Skeletal muscle tissue (tissue), 3 donors: ENCODE measurements at regions not wholly inside any gene's neighbourhood (a gene's known extent, or its start where the extent isn't known, plus 50 kb on each side); places are given as distances from the start of the nearest gene placed in this dataset.

Experiments used
- H3K27ac ChIP-seq: one replicate; pipeline ENCODE4 v1.7.0; 2013; ENCODE audit warnings: mild to moderate bottlenecking, low read depth, low read length, inconsistent platforms
- H3K27me3 ChIP-seq, 3 donors: one replicate each; pipeline ENCODE4 v1.7.0; 2013; ENCODE audit warnings: low read length in 3 of 3; ENCODE audit not compliant: control insufficient read depth in 3 of 3, insufficient read depth in 3 of 3
- H3K36me3 ChIP-seq, 3 donors: one replicate each; pipeline ENCODE4 v1.7.0; 2013; ENCODE audit warnings: low read length in 3 of 3; ENCODE audit not compliant: control insufficient read depth in 3 of 3, insufficient read depth in 3 of 3
- H3K4me1 ChIP-seq, 3 donors: one replicate each; pipeline ENCODE4 v1.7.0; 2013; ENCODE audit warnings: low read length in 3 of 3, mild to moderate bottlenecking in 3 of 3; ENCODE audit not compliant: control insufficient read depth in 3 of 3, insufficient read depth in 3 of 3
- H3K4me3 ChIP-seq, 3 donors: one replicate each; pipeline ENCODE4 v1.7.0; 2013; ENCODE audit warnings: low read length in 3 of 3
- H3K9ac ChIP-seq, 3 donors: one replicate each; pipeline ENCODE4 v1.7.0; 2013; ENCODE audit warnings: low read length in 3 of 3, mild to moderate bottlenecking in 3 of 3, moderate library complexity in 2 of 3, low read depth in 1 of 3
- H3K9me3 ChIP-seq, 3 donors: one replicate each; pipeline ENCODE4 v1.7.0; 2013; ENCODE audit warnings: low read length in 3 of 3; ENCODE audit not compliant: control insufficient read depth in 3 of 3
- donor health status: Osteomylitis.

- H3K4me3 ChIP-seq: no peak overlapping the region
- H3K27me3 ChIP-seq: peaks cover 0 to 10% (median 7%) of the 10 kb centered on the region in 3 donors
- no peaks in the 10 kb centered on the region for H3K9me3 ChIP-seq
- H3K9ac ChIP-seq: no peak overlapping the region
- no peak overlapping the region for H3K27ac ChIP-seq
- H3K36me3 ChIP-seq: no peaks in the 10 kb centered on the region
- peaks cover 0 to 6% (median 3%) of the 10 kb centered on the region in 3 donors for H3K4me1 ChIP-seq
Observed at GRCh38 chr7:26511866-26512265, 220.2 kb downstream of the SNX10 start.

GRCh38 chr7:26512737-26513136, 221.1 kb downstream of the SNX10 start:
- Histone ChIP-seq H3K4me1 (peaks cover 0 to 6% (median 3%) of the 10 kb centered on the region in 3 donors), H3K9ac (no peak overlapping the region), H3K27me3 (peaks cover 0 to 8% (median 6%) of the 10 kb centered on the region in 3 donors), H3K4me3 (no peak overlapping the region), H3K27ac (no peak overlapping the region), H3K36me3 (no peaks in the 10 kb centered on the region), H3K9me3 (no peaks in the 10 kb centered on the region)

GRCh38 chr7:26513948-26514347, 222.3 kb downstream of the SNX10 start:
- Histone ChIP-seq H3K9ac (no peak overlapping the region), H3K27me3 (peaks cover 0 to 11% (median 10%) of the 10 kb centered on the region in 3 donors), H3K9me3 (no peaks in the 10 kb centered on the region), H3K4me3 (no peak overlapping the region), H3K27ac (no peak overlapping the region), H3K4me1 (peaks cover 0 to 6% (median 3%) of the 10 kb centered on the region in 3 donors), H3K36me3 (no peaks in the 10 kb centered on the region)

- Histone ChIP-seq H3K4me3 (no peak overlapping the region), H3K9ac (no peak overlapping the region), H3K9me3 (no peaks in the 10 kb centered on the region), H3K27me3 (peaks cover 0 to 11% (median 10%) of the 10 kb centered on the region in 3 donors), H3K27ac (no peak overlapping the region), H3K36me3 (no peaks in the 10 kb centered on the region), H3K4me1 (peaks cover 0 to 6% (median 3%) of the 10 kb centered on the region in 3 donors)
Observed at GRCh38 chr7:26514633-26515032, 223.0 kb downstream of the SNX10 start.

GRCh38 chr7:26515314-26515842, 223.7 kb downstream of the SNX10 start:
- Histone ChIP-seq H3K9me3 (no peaks in the 10 kb centered on the region), H3K4me3 (no peak overlapping the region), H3K9ac (no peak overlapping the region), H3K27ac (no peak overlapping the region), H3K27me3 (peaks cover 0 to 11% (median 10%) of the 10 kb centered on the region in 3 donors), H3K36me3 (no peaks in the 10 kb centered on the region), H3K4me1 (peaks cover 0 to 6% (median 3%) of the 10 kb centered on the region in 3 donors)

- no peak overlapping the region for H3K9ac ChIP-seq
- H3K36me3 ChIP-seq: no peaks in the 10 kb centered on the region
- peaks cover 0 to 9% (median 6%) of the 10 kb centered on the region in 3 donors for H3K27me3 ChIP-seq
- no peak overlapping the region for H3K27ac ChIP-seq
- H3K9me3 ChIP-seq: no peaks in the 10 kb centered on the region
- peaks cover 0 to 1% (median under 1%) of the 10 kb centered on the region in 3 donors for H3K4me1 ChIP-seq
- no peak overlapping the region for H3K4me3 ChIP-seq
Observed at GRCh38 chr7:26520483-26520882, 228.8 kb downstream of the SNX10 start.

GRCh38 chr7:26522633-26523032, 231.0 kb downstream of the SNX10 start:
- no peak overlapping the region for H3K4me3 ChIP-seq
- H3K9ac ChIP-seq: no peak overlapping the region
- H3K27ac ChIP-seq: no peak overlapping the region
- peaks cover 0 to 6% (median 3%) of the 10 kb centered on the region in 3 donors for H3K27me3 ChIP-seq
- H3K4me1 ChIP-seq: peaks cover 0 to 2% (median 0%) of the 10 kb centered on the region in 3 donors
- H3K36me3 ChIP-seq: no peaks in the 10 kb centered on the region
- H3K9me3 ChIP-seq: no peaks in the 10 kb centered on the region

GRCh38 chr7:26525398-26526264, 234.0 kb downstream of the SNX10 start:
- Histone ChIP-seq H3K4me1 (peaks cover 0 to 2% (median 0%) of the 10 kb centered on the region in 3 donors), H3K36me3 (no peaks in the 10 kb centered on the region), H3K27ac (no peak overlapping the region), H3K9me3 (no peaks in the 10 kb centered on the region), H3K9ac (no peak overlapping the region), H3K4me3 (no peak overlapping the region), H3K27me3 (no peaks in the 10 kb centered on the region)

- H3K36me3 ChIP-seq: no peaks in the 10 kb centered on the region
- H3K27me3 ChIP-seq: peaks cover 0 to 5% (median 4%) of the 10 kb centered on the region in 3 donors
- H3K4me3 ChIP-seq: no peak overlapping the region
- H3K9ac ChIP-seq: no peak overlapping the region
- H3K9me3 ChIP-seq: no peaks in the 10 kb centered on the region
- no peak overlapping the region for H3K27ac ChIP-seq
- H3K4me1 ChIP-seq: peaks cover 0 to 2% (median 0%) of the 10 kb centered on the region in 3 donors
Observed at GRCh38 chr7:26526265-26526587, 234.6 kb downstream of the SNX10 start.

- no peaks in the 10 kb centered on the region for H3K9me3 ChIP-seq
- H3K4me3 ChIP-seq: no peak overlapping the region
- H3K27ac ChIP-seq: no peak overlapping the region
- H3K9ac ChIP-seq: no peak overlapping the region
- no peaks in the 10 kb centered on the region for H3K36me3 ChIP-seq
- H3K27me3 ChIP-seq: peaks cover 5 to 18% (median 9%) of the 10 kb centered on the region in 3 donors
- no peaks in the 10 kb centered on the region for H3K4me1 ChIP-seq
Observed at GRCh38 chr7:26531926-26532325, 240.3 kb downstream of the SNX10 start.
